ENCODE measurements at regions not wholly inside any gene's neighbourhood (a gene's known extent, or its start where the extent isn't known, plus 50 kb on each side); places are given as distances from the start of the nearest gene placed in this dataset.

DNA sequence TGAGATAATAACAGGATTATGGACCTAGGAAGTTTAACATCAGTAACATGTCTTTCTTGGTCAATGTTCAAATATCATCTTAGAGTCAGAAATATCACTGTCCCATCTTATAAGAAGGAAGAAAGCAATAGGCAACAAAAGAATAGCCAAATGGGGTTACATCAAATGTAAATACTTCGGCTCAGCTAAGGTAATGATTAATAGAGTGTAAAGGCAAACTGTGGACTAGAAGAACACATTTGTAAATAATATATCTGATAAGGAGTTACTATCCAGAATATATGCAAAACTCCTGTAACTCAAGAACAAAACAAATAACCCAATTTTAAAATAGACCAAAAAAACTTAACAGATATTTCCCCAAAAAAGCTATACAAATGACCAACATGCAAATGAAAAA is 630.3 kb downstream of the RPS29 start:
- H3K27ac ChIP-seq (ENCODE audit: control insufficient read depth, insufficient read depth, low read length) = no peak overlapping the region
- H3K4me1 ChIP-seq (ENCODE audit: control insufficient read depth, extremely low read depth, insufficient read depth, low read length) = no peaks in the 10 kb centered on the region
- no peaks in the 10 kb centered on the region for H3K9me3 ChIP-seq (ENCODE audit: control insufficient read depth, low read depth, low read length)
- dilution Hi-C loops (cut with MboI; ENCODE audit: extremely low pct_ligation_motif_present, low sequenced_read_pairs) = no loop called here
- no peak overlapping the region for H3K4me3 ChIP-seq (ENCODE audit: control insufficient read depth in 2 of 3, extremely low read depth in 1 of 3, insufficient read depth in 2 of 3, low read depth in 1 of 3, low read length in 3 of 3)
- no peak overlapping the region for H3K9ac ChIP-seq (ENCODE audit: control insufficient read depth, extremely low read depth, insufficient read depth, low read length)
- no peaks in the 10 kb centered on the region for H3K27me3 ChIP-seq (ENCODE audit: control insufficient read depth, extremely low read depth, insufficient read depth, low read length)
- H3K4me2 ChIP-seq (ENCODE audit: control insufficient read depth, extremely low read depth, insufficient read depth, low read depth, low read length) = no peak overlapping the region
- no peaks in the 10 kb centered on the region for H4K20me1 ChIP-seq (ENCODE audit: control insufficient read depth, extremely low read depth, insufficient read depth, low read length)
- H3K79me2 ChIP-seq (ENCODE audit: control insufficient read depth, insufficient read depth, low read length) = no peaks in the 10 kb centered on the region
- no peaks in the 10 kb centered on the region for H3K9me1 ChIP-seq (ENCODE audit: control insufficient read depth, extremely low read depth, insufficient read depth, low read length)
- TF ChIP-seq, protein P1, sequence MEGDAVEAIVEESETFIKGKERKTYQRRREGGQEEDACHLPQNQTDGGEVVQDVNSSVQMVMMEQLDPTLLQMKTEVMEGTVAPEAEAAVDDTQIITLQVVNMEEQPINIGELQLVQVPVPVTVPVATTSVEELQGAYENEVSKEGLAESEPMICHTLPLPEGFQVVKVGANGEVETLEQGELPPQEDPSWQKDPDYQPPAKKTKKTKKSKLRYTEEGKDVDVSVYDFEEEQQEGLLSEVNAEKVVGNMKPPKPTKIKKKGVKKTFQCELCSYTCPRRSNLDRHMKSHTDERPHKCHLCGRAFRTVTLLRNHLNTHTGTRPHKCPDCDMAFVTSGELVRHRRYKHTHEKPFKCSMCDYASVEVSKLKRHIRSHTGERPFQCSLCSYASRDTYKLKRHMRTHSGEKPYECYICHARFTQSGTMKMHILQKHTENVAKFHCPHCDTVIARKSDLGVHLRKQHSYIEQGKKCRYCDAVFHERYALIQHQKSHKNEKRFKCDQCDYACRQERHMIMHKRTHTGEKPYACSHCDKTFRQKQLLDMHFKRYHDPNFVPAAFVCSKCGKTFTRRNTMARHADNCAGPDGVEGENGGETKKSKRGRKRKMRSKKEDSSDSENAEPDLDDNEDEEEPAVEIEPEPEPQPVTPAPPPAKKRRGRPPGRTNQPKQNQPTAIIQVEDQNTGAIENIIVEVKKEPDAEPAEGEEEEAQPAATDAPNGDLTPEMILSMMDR (optimal IDR thresholded peaks at IDR 0.05 in 1 of 3, IDR thresholded peaks at IDR 0.05 in 1 of 3, conservative IDR thresholded peaks at IDR 0.05 in 1 of 3; ENCODE audit: extremely low read depth in 1 of 3, insufficient read depth in 2 of 3, low read length in 3 of 3) = no peak
- no peak for TF ChIP-seq EZH2 (IDR thresholded peaks at IDR 0.05; ENCODE audit: low read length)
- DNase-seq (ENCODE audit: low read depth, low spot score) (no peak), FAIRE-seq (no peak)
- H3K36me3 ChIP-seq (ENCODE audit: control insufficient read depth in 2 of 2, extremely low read depth in 1 of 2, insufficient read depth in 2 of 2, low read length in 2 of 2) = no peaks in the 10 kb centered on the region
- no peak overlapping the region for H2AFZ ChIP-seq (ENCODE audit: control insufficient read depth, low read length)

DNA sequence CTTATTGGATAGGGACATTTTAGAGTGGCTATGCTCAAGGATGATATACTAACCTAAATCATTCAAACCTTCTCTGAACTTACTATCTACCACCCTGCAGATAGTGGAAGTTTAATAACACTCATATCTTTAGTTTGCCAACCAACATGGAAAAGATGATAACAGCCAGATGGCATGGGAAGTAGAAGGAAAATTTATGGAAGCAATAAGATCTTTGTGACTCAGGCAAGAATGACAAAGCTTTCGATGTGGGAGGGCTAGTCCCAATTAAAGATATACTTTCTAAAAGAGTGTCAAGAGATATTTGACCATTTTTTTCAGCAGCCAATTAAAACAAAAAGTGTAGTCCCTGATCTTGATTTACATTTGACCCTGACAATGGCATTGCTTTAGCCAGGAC is 631.7 kb downstream of the RPS29 start:
- H3K9me3 ChIP-seq (ENCODE audit: control insufficient read depth, low read depth, low read length) = no peaks in the 10 kb centered on the region
- no peak overlapping the region for H2AFZ ChIP-seq (ENCODE audit: control insufficient read depth, low read length)
- H3K4me2 ChIP-seq (ENCODE audit: control insufficient read depth, extremely low read depth, insufficient read depth, low read depth, low read length) = no peak overlapping the region
- H3K79me2 ChIP-seq (ENCODE audit: control insufficient read depth, insufficient read depth, low read length) = no peaks in the 10 kb centered on the region
- H3K27ac ChIP-seq (ENCODE audit: control insufficient read depth, insufficient read depth, low read length) = no peak overlapping the region
- no peaks in the 10 kb centered on the region for H3K27me3 ChIP-seq (ENCODE audit: control insufficient read depth, extremely low read depth, insufficient read depth, low read length)
- H4K20me1 ChIP-seq (ENCODE audit: control insufficient read depth, extremely low read depth, insufficient read depth, low read length) = no peaks in the 10 kb centered on the region
- no peak for TF ChIP-seq EZH2 (IDR thresholded peaks at IDR 0.05; ENCODE audit: low read length)
- TF ChIP-seq, protein P1 (optimal IDR thresholded peaks at IDR 0.05 in 1 of 3, IDR thresholded peaks at IDR 0.05 in 1 of 3, conservative IDR thresholded peaks at IDR 0.05 in 1 of 3; ENCODE audit: extremely low read depth in 1 of 3, insufficient read depth in 2 of 3, low read length in 3 of 3) = no peak
- H3K4me1 ChIP-seq (ENCODE audit: control insufficient read depth, extremely low read depth, insufficient read depth, low read length) = no peaks in the 10 kb centered on the region
- no peak overlapping the region for H3K4me3 ChIP-seq (ENCODE audit: control insufficient read depth in 2 of 3, extremely low read depth in 1 of 3, insufficient read depth in 2 of 3, low read depth in 1 of 3, low read length in 3 of 3)
- H3K9me1 ChIP-seq (ENCODE audit: control insufficient read depth, extremely low read depth, insufficient read depth, low read length) = no peaks in the 10 kb centered on the region
- FAIRE-seq = no peak
- no peak for DNase-seq (ENCODE audit: low read depth, low spot score)
- dilution Hi-C loops (cut with MboI; ENCODE audit: extremely low pct_ligation_motif_present, low sequenced_read_pairs) = no loop called here
- no peak overlapping the region for H3K9ac ChIP-seq (ENCODE audit: control insufficient read depth, extremely low read depth, insufficient read depth, low read length)
- no peaks in the 10 kb centered on the region for H3K36me3 ChIP-seq (ENCODE audit: control insufficient read depth in 2 of 2, extremely low read depth in 1 of 2, insufficient read depth in 2 of 2, low read length in 2 of 2)
